MCF 10A (cell line): ENCODE measurements at regions not wholly inside any gene's neighbourhood (a gene's known extent, or its start where the extent isn't known, plus 50 kb on each side); places are given as distances from the start of the nearest gene placed in this dataset.

Experiments used
- BruUV-seq: library from RNA; stranded (reverse); fragments of 400-500 nt; replicated peaks from 2 replicates; lab custom pipeline; 2021; lab: Mats Ljungman, UMichigan
- CTCF ChIA-PET: fragments of 300-600 bp; sonication (Branson Sonifier 250); formaldehyde crosslinking; extraction: SDS; loops from one replicate; lab custom pipeline; 2021; ENCODE audit warnings: antibody characterized with exemption, inconsistent platforms; lab: Yijun Ruan, JAX
- POLR2A ChIA-PET: fragments of 300-600, 350-650 bp; sonication (Branson Sonifier 250); formaldehyde crosslinking; extraction: SDS; loops from one replicate; lab custom pipeline; 2020; ENCODE audit warnings: antibody characterized with exemption, inconsistent platforms; lab: Yijun Ruan, JAX
- DNase-seq: peaks from one replicate; pipeline ENCODE4 v3.0.0-alpha.2; 2018; ENCODE audit not compliant: unreplicated experiment
- H3K27ac Mint-ChIP-seq: one replicate; pipeline ENCODE4 v1.8.0; 2022; ENCODE audit warnings: mild to moderate bottlenecking, low read depth, mixed read lengths; ENCODE audit not compliant: unreplicated experiment
- H3K27me3 Mint-ChIP-seq: one replicate; pipeline ENCODE4 v1.8.0; 2022; ENCODE audit warnings: mixed read lengths; ENCODE audit not compliant: insufficient read depth, unreplicated experiment
- H3K36me3 Mint-ChIP-seq: one replicate; pipeline ENCODE4 v1.8.0; 2022; ENCODE audit warnings: mild to moderate bottlenecking, moderate library complexity, mixed read lengths; ENCODE audit not compliant: insufficient read depth, unreplicated experiment
- H3K4me1 Mint-ChIP-seq: one replicate; pipeline ENCODE4 v1.8.0; 2022; ENCODE audit warnings: mixed read lengths; ENCODE audit not compliant: insufficient read depth, unreplicated experiment
- H3K4me3 Mint-ChIP-seq: one replicate; pipeline ENCODE4 v1.8.0; 2022; ENCODE audit warnings: mild to moderate bottlenecking, moderate library complexity, mixed read lengths; ENCODE audit not compliant: unreplicated experiment
- H3K9me3 Mint-ChIP-seq: one replicate; pipeline ENCODE4 v1.8.0; 2022; ENCODE audit warnings: mixed read lengths; ENCODE audit not compliant: unreplicated experiment
- intact Hi-C: fragments of 100-400 bp; cut with micrococcal nuclease; formaldehyde crosslinking; loops from 2 replicates; pipeline ENCODE4 v1.14.1; 2022
- TF ChIP-seq, protein P1 (sequence below): fragments of 200-600 bp; IDR thresholded peaks from one replicate; pipeline ENCODE4 v1.8.0; 2022; ENCODE audit warnings: antibody characterized with exemption, mild to moderate bottlenecking; ENCODE audit not compliant: unreplicated experiment

DNA sequence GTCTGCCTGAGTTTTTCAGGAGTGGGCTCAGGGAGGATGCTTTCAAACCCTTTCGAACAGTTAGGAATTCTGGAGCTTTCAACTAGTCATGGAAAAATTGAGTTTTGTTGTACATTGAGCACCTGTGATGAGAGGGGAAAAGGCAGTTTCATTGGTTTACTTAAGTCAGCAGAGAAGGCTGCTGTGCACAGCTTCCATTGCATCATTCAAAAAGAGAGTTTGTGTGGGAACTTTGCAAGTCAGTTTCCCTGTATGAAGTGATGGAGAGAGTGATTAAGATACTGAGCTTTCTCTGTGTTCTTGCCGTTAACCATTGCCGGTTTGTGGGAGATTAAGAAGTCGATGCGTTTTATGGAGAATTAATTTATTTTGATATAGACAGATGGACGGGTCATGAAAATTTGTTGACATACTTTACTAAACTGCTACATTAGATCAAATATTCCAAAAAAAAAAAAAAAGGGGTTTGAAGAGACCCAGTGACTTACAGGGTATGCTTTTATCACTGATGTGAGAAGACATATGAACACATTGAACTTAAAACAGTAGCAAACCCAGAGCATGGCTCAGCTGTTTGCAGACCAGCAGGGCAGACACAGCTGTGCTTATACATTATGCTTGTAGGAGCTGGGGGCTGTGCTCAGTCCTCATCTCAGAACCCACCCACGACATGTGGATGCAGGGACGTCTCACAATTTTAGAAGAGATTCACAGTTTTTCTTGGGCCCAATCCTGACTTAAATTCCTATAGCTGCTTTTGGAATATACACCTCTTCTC is 234.1 kb downstream of the SOX4 start:
- Mint-ChIP-seq H3K4me3 (no peak overlapping the region), H3K27ac (no peak overlapping the region), H3K27me3 (no peaks in the 10 kb centered on the region), H3K9me3 (no peaks in the 10 kb centered on the region), H3K36me3 (no peaks in the 10 kb centered on the region), H3K4me1 (peaks cover 3% of the 10 kb centered on the region)
- TF ChIP-seq, protein P1, sequence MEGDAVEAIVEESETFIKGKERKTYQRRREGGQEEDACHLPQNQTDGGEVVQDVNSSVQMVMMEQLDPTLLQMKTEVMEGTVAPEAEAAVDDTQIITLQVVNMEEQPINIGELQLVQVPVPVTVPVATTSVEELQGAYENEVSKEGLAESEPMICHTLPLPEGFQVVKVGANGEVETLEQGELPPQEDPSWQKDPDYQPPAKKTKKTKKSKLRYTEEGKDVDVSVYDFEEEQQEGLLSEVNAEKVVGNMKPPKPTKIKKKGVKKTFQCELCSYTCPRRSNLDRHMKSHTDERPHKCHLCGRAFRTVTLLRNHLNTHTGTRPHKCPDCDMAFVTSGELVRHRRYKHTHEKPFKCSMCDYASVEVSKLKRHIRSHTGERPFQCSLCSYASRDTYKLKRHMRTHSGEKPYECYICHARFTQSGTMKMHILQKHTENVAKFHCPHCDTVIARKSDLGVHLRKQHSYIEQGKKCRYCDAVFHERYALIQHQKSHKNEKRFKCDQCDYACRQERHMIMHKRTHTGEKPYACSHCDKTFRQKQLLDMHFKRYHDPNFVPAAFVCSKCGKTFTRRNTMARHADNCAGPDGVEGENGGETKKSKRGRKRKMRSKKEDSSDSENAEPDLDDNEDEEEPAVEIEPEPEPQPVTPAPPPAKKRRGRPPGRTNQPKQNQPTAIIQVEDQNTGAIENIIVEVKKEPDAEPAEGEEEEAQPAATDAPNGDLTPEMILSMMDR, result no peak
- ChIA-PET POLR2A (interaction anchor here (0.6 kb wide), 1 partner anchor 12 kb away, joined by 3 read pairs; no protein-coding TSS in a partner anchor), CTCF (interaction anchor here (0.6 to 1.2 kb wide), 3 partner anchors 26 to 385 kb away, joined by 3 to 4 read pairs (median 3); no protein-coding TSS in a partner anchor)
- intact Hi-C loops, result no loop called here
- no TSS peak for BruUV-seq
- no peak for DNase-seq

DNA sequence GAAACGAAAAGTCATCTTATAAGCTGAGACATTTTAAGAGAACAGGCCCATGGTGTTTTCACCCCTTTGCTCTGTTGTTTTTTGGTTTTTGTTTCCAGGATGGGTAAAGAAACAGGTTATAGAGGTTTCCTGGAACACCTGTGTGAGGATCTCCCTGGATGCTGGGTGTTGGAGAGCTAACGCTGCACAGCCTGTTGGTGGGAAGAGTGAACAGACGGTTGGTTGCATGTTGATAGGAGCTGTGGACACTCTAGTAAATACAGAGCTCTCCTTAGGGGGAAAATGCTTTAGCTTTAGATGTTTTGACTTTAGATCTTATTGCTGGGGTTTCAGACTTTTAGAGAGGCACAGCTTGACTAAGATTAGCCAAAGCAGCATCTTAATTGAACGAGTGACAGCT is 235.2 kb downstream of the SOX4 start:
- Mint-ChIP-seq H3K4me1 (peaks cover 3% of the 10 kb centered on the region), H3K36me3 (no peaks in the 10 kb centered on the region), H3K27me3 (no peaks in the 10 kb centered on the region), H3K4me3 (no peak overlapping the region), H3K27ac (no peak overlapping the region), H3K9me3 (no peaks in the 10 kb centered on the region)
- TF ChIP-seq, protein P1, result no peak
- ChIA-PET POLR2A (interaction anchor here (0.6 to 0.7 kb wide), 2 partner anchors 28 to 562 kb away, joined by 3 read pairs; no protein-coding TSS in a partner anchor), CTCF (interaction anchor here (0.6 to 1.2 kb wide), 3 partner anchors 27 to 658 kb away, joined by 3 to 4 read pairs (median 3); no protein-coding TSS in a partner anchor)
- BruUV-seq, result no TSS peak
- DNase-seq, result no peak
- intact Hi-C loops, result no loop called here

DNA sequence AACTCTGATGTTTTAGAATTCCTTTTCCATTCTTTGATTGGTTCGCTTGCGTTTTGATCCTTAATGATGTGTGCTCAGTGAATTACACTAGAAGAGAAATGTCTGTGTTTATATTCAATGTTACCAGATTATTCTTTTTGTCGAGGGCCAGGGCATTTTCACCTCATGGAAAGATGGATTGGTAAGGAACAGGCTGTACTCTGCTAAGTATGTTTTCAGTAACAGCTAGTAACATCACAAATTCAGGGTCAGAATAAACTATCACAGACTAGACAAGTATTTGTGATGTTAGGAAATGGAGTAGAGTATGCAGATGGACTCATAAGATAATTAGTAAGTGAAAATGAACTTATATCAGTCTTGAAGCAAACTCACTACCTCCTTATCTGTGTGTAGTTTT is 235.6 kb downstream of the SOX4 start:
- no peak overlapping the region for H3K27ac Mint-ChIP-seq
- no peaks in the 10 kb centered on the region for H3K27me3 Mint-ChIP-seq
- ChIA-PET CTCF (interaction anchor here (0.6 to 1.2 kb wide), 2 partner anchors 28 to 231 kb away, joined by 3 to 4 read pairs; no protein-coding TSS in a partner anchor), POLR2A (interaction anchor here (0.6 to 0.7 kb wide), 2 partner anchors 29 to 562 kb away, joined by 3 read pairs; no protein-coding TSS in a partner anchor)
- DNase-seq, result no peak
- H3K9me3 Mint-ChIP-seq, result no peaks in the 10 kb centered on the region
- intact Hi-C loops, result no loop called here
- H3K4me3 Mint-ChIP-seq, result no peak overlapping the region
- H3K4me1 Mint-ChIP-seq, result peaks cover 3% of the 10 kb centered on the region
- no TSS peak for BruUV-seq
- TF ChIP-seq, protein P1, result no peak
- no peaks in the 10 kb centered on the region for H3K36me3 Mint-ChIP-seq

DNA sequence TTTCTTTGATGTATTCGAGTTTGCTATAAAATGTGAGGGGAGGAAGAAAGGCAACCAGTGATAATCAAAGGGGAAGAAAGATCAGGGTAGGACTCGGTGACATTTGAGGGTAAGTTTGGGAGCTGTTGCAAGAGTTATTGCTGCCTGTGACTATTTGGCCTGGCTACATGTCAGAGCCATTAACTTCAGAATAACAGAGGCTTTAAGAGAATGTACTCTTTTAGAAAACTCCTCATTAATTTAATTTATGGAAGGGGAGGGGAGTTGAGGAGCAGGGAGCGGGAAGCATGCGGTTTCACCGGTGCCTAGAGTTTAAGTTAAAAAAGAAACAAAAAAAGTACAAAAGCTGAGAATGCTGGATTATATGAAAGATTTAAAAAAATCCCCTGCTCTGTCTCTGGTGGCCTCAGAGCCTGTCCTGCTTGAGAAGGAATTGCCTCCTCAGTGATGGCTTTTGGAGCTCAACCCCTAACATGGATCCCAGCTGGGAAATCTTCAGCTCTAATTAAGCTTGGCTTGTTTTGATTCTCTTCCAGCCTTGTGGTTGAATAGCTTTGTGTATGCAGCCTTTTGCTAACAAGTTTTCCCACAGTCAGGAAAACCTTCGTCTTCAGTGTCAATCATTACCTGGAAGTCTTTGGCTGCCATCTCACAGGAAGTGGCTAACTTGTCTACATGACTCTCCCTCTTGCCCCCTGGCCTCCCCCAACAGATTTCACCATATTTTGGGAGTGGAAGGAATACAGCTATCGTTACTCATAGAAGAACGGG is 238.2 kb downstream of the SOX4 start:
- TF ChIP-seq, protein P1, result no peak
- CTCF ChIA-PET, result interaction anchor here (0.6 kb wide), 1 partner anchor 1181 kb away, joined by 4 read pairs; no protein-coding TSS in a partner anchor
- BruUV-seq, result no TSS peak
- H3K36me3 Mint-ChIP-seq, result no peaks in the 10 kb centered on the region
- DNase-seq, result peak; percentile 70
- intact Hi-C loops, result no loop called here
- no peaks in the 10 kb centered on the region for H3K9me3 Mint-ChIP-seq
- no peaks in the 10 kb centered on the region for H3K4me1 Mint-ChIP-seq
- no peaks in the 10 kb centered on the region for H3K27me3 Mint-ChIP-seq
- POLR2A ChIA-PET, result no interaction called here
- H3K27ac Mint-ChIP-seq, result no peak overlapping the region
- no peak overlapping the region for H3K4me3 Mint-ChIP-seq
